ENCODE measurements at regions not wholly inside any gene's neighbourhood (a gene's known extent, or its start where the extent isn't known, plus 50 kb on each side); places are given as distances from the start of the nearest gene placed in this dataset.

DNA sequence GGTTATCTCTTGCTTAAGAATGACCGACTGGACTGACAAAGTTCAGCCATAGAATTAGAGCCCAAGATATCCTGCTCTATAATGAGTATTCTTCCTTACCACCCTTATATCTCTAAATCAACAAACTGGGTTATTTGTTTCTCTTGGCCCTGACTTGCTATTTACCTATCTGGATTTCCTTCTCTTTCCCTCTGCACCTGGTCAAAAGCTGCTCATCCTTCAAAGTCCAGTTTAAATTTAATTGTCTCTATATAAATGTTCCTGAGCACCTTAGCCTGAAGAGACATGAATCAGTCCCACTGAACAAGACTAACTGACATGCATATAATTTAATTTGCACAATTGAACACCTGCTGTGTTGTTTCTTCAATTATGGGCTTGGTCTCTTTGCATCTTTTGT is 127.1 kb upstream of the KCNJ15 start:
- TF ChIP-seq, protein P1, sequence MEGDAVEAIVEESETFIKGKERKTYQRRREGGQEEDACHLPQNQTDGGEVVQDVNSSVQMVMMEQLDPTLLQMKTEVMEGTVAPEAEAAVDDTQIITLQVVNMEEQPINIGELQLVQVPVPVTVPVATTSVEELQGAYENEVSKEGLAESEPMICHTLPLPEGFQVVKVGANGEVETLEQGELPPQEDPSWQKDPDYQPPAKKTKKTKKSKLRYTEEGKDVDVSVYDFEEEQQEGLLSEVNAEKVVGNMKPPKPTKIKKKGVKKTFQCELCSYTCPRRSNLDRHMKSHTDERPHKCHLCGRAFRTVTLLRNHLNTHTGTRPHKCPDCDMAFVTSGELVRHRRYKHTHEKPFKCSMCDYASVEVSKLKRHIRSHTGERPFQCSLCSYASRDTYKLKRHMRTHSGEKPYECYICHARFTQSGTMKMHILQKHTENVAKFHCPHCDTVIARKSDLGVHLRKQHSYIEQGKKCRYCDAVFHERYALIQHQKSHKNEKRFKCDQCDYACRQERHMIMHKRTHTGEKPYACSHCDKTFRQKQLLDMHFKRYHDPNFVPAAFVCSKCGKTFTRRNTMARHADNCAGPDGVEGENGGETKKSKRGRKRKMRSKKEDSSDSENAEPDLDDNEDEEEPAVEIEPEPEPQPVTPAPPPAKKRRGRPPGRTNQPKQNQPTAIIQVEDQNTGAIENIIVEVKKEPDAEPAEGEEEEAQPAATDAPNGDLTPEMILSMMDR (optimal IDR thresholded peaks at IDR 0.05 in 1 of 3, IDR thresholded peaks at IDR 0.05 in 1 of 3, conservative IDR thresholded peaks at IDR 0.05 in 1 of 3; ENCODE audit: extremely low read depth in 1 of 3, insufficient read depth in 2 of 3, low read length in 3 of 3): no peak
- TF ChIP-seq EZH2 (IDR thresholded peaks at IDR 0.05; ENCODE audit: low read length): no peak

Measured in keratinocyte (primary cell).